Activated B cell treated with CpG ODN at 0.5 μM for 24 hours (primary cell): ENCODE measurements at regions not wholly inside any gene's neighbourhood (a gene's known extent, or its start where the extent isn't known, plus 50 kb on each side); places are given as distances from the start of the nearest gene placed in this dataset.

Source experiments
- ATAC-seq: fragments of 200-7000 bp; cut with Tn5 transposase; one replicate; pipeline ENCODE4 v1.10.0; 2021; ENCODE audit warnings: low read depth, mild to moderate bottlenecking, moderate library complexity
- CTCF ChIA-PET: fragments of 350-600 bp; sonication (Branson Sonifier 250); formaldehyde crosslinking; loops from one replicate; lab custom pipeline; 2021; ENCODE audit warnings: antibody characterized with exemption; lab: Charles Lee
- POLR2A ChIA-PET: fragments of 350-600 bp; sonication (Branson Sonifier 250); formaldehyde crosslinking; loops from one replicate; lab custom pipeline; 2021; ENCODE audit warnings: antibody characterized with exemption; lab: Charles Lee
- DNase-seq: peaks from one replicate; pipeline ENCODE4 v3.0.0; 2022
- H3K27ac Mint-ChIP-seq: one replicate; pipeline ENCODE4 v1.8.0; 2020; ENCODE audit warnings: mixed read lengths
- H3K27me3 Mint-ChIP-seq: one replicate; pipeline ENCODE4 v1.8.0; 2021; ENCODE audit warnings: mixed read lengths
- H3K36me3 Mint-ChIP-seq: one replicate; pipeline ENCODE4 v1.8.0; 2021; ENCODE audit warnings: low read depth, mixed read lengths
- H3K4me1 Mint-ChIP-seq: one replicate; pipeline ENCODE4 v1.8.0; 2021; ENCODE audit warnings: mixed read lengths
- H3K4me3 Mint-ChIP-seq: one replicate; pipeline ENCODE4 v1.8.0; 2020; ENCODE audit warnings: mild to moderate bottlenecking, mixed read lengths
- H3K9me3 Mint-ChIP-seq: one replicate; pipeline ENCODE4 v1.8.0; 2020; ENCODE audit warnings: mixed read lengths
- CTCF ChIP-seq: fragments of 200-600 bp; IDR thresholded peaks from one replicate; pipeline ENCODE4 v1.8.0; 2022; ENCODE audit warnings: antibody characterized with exemption, mild to moderate bottlenecking
- intact Hi-C: fragments of 100-400 bp; cut with micrococcal nuclease; formaldehyde crosslinking; loops from one replicate; pipeline ENCODE4 v1.15.1; 2024

GRCh38 chr16:85302018-85302847 lies 190.0 kb upstream of the CIBAR2 start:
- intact Hi-C loops, result loop anchor here (2.0 kb wide), 1 partner anchor 417 kb away; no protein-coding TSS in a partner anchor
- H3K4me3 Mint-ChIP-seq, result no peak overlapping the region
- ATAC-seq (no peak), DNase-seq (no peak)
- H3K27me3 Mint-ChIP-seq, result peaks cover 4% of the 10 kb centered on the region
- CTCF ChIA-PET, result interaction anchor here (1.0 to 1.1 kb wide), 2 partner anchors 28 to 32 kb away, joined by 3 to 5 read pairs; no protein-coding TSS in a partner anchor
- no peak for TF ChIP-seq CTCF
- H3K9me3 Mint-ChIP-seq, result no peaks in the 10 kb centered on the region
- no peak overlapping the region for H3K27ac Mint-ChIP-seq
- H3K36me3 Mint-ChIP-seq, result no peaks in the 10 kb centered on the region
- POLR2A ChIA-PET, result no interaction called here
- H3K4me1 Mint-ChIP-seq, result peaks cover 28% of the 10 kb centered on the region

- POLR2A ChIA-PET, result no interaction called here
- Mint-ChIP-seq H3K36me3 (no peaks in the 10 kb centered on the region), H3K9me3 (no peaks in the 10 kb centered on the region), H3K27ac (no peak overlapping the region), H3K27me3 (peaks cover 4% of the 10 kb centered on the region), H3K4me3 (no peak overlapping the region), H3K4me1 (peaks cover 34% of the 10 kb centered on the region)
- intact Hi-C loops, result loop anchor here (1.0 to 2.0 kb wide), 4 partner anchors 27 to 416 kb away; no protein-coding TSS in a partner anchor
- CTCF ChIA-PET, result interaction anchor here (1.0 to 1.1 kb wide), 2 partner anchors 28 to 31 kb away, joined by 3 to 5 read pairs; no protein-coding TSS in a partner anchor
- DNase-seq (no peak), ATAC-seq (no peak)
- TF ChIP-seq CTCF, result no peak
Observed at GRCh38 chr16:85302848-85303353, 190.6 kb upstream of the CIBAR2 start.

- peaks cover 4% of the 10 kb centered on the region for H3K27me3 Mint-ChIP-seq
- peaks cover 39% of the 10 kb centered on the region for H3K4me1 Mint-ChIP-seq
- peak; percentile 62 for ATAC-seq
- H3K36me3 Mint-ChIP-seq, result no peaks in the 10 kb centered on the region
- peak; percentile 75 for DNase-seq
- no peak overlapping the region for H3K4me3 Mint-ChIP-seq
- POLR2A ChIA-PET, result no interaction called here
- intact Hi-C loops, result loop anchor here (1.0 to 2.0 kb wide), 4 partner anchors 27 to 415 kb away; no protein-coding TSS in a partner anchor
- H3K27ac Mint-ChIP-seq, result no peak overlapping the region
- peak; percentile 75 for TF ChIP-seq CTCF
- CTCF ChIA-PET, result interaction anchor here (1.3 kb wide), 1 partner anchor 27 kb away, joined by 11 read pairs; no protein-coding TSS in a partner anchor
- no peaks in the 10 kb centered on the region for H3K9me3 Mint-ChIP-seq
Observed at GRCh38 chr16:85303354-85303883, 191.1 kb upstream of the CIBAR2 start.

GRCh38 chr16:85304337-85304736 lies 192.1 kb upstream of the CIBAR2 start:
- no peaks in the 10 kb centered on the region for H3K9me3 Mint-ChIP-seq
- H3K27ac Mint-ChIP-seq, result no peak overlapping the region
- no peak for TF ChIP-seq CTCF
- intact Hi-C loops, result no loop called here
- POLR2A ChIA-PET, result interaction anchor here (0.6 kb wide), 2 partner anchors 189 to 683 kb away, joined by 4 read pairs; no protein-coding TSS in a partner anchor
- H3K4me1 Mint-ChIP-seq, result peaks cover 48% of the 10 kb centered on the region
- H3K36me3 Mint-ChIP-seq, result no peaks in the 10 kb centered on the region
- ATAC-seq (no peak), DNase-seq (no peak)
- no peak overlapping the region for H3K4me3 Mint-ChIP-seq
- CTCF ChIA-PET, result interaction anchor here (0.8 to 1.3 kb wide), 3 partner anchors 26 to 66 kb away, joined by 3 to 11 read pairs (median 3); no protein-coding TSS in a partner anchor
- peaks cover 2% of the 10 kb centered on the region for H3K27me3 Mint-ChIP-seq
